H9 (cell line): ENCODE measurements at regions not wholly inside any gene's neighbourhood (a gene's known extent, or its start where the extent isn't known, plus 50 kb on each side); places are given as distances from the start of the nearest gene placed in this dataset.

Experiments used
- DNase-seq: peaks from one replicate; pipeline ENCODE4 v3.0.0-alpha.2; 2017
- H2AFZ ChIP-seq: one replicate; pipeline ENCODE4 v1.6.1; 2013; ENCODE audit warnings: mild to moderate bottlenecking, low read length, control low read depth, moderate library complexity
- H2AK5ac ChIP-seq: 2 replicates; pipeline ENCODE4 v1.6.1; 2013; ENCODE audit warnings: low read length, control low read depth, mixed read lengths; ENCODE audit not compliant: insufficient read length
- H2BK120ac ChIP-seq: one replicate; pipeline ENCODE4 v1.6.1; 2013; ENCODE audit warnings: low read depth, mild to moderate bottlenecking, low read length, control low read depth, inconsistent platforms; ENCODE audit not compliant: poor library complexity, severe bottlenecking
- H2BK12ac ChIP-seq: 2 replicates; pipeline ENCODE4 v1.6.1; 2013; ENCODE audit warnings: low read length, control low read depth, mixed read lengths, low read depth; ENCODE audit not compliant: insufficient read length
- H2BK15ac ChIP-seq: 2 replicates; pipeline ENCODE4 v1.6.1; 2013; ENCODE audit warnings: low read depth, low read length, control low read depth
- H2BK20ac ChIP-seq: one replicate; pipeline ENCODE4 v1.6.1; 2013; ENCODE audit warnings: low read depth, mild to moderate bottlenecking, low read length, control low read depth, inconsistent platforms; ENCODE audit not compliant: poor library complexity, severe bottlenecking
- H2BK5ac ChIP-seq: 2 replicates; pipeline ENCODE4 v1.6.1; 2013; ENCODE audit warnings: low read length, control low read depth, mixed read lengths; ENCODE audit not compliant: insufficient read length
- H3K14ac ChIP-seq: 2 replicates; pipeline ENCODE4 v1.6.1; 2013; ENCODE audit warnings: low read length, control low read depth; ENCODE audit not compliant: insufficient read depth
- H3K18ac ChIP-seq: 2 replicates; pipeline ENCODE4 v1.6.1; 2013; ENCODE audit warnings: low read depth, mild to moderate bottlenecking, mixed read lengths, low read length, control low read depth; ENCODE audit not compliant: insufficient read length
- H3K23ac ChIP-seq: 2 replicates; pipeline ENCODE4 v1.6.1; 2013; ENCODE audit warnings: low read length, control low read depth, mixed read lengths, low read depth; ENCODE audit not compliant: insufficient read length
- H3K23me2 ChIP-seq: 2 replicates; pipeline ENCODE4 v1.6.1; 2013; ENCODE audit warnings: low read depth, mild to moderate bottlenecking, mixed read lengths, low read length, control low read depth; ENCODE audit not compliant: insufficient read length, poor library complexity, severe bottlenecking
- H3K27ac ChIP-seq: 2 replicates; pipeline ENCODE4 v1.5.1; 2013; ENCODE audit warnings: low read length, control low read depth, mixed read lengths, low read depth; ENCODE audit not compliant: insufficient read length
- H3K27me3 ChIP-seq: 2 replicates; pipeline ENCODE4 v1.6.1; 2013; ENCODE audit warnings: low read length, control low read depth, inconsistent platforms; ENCODE audit not compliant: insufficient read depth
- H3K4ac ChIP-seq: 2 replicates; pipeline ENCODE4 v1.6.1; 2013; ENCODE audit warnings: low read depth, mild to moderate bottlenecking, control low read depth, inconsistent platforms, low read length, moderate library complexity
- H3K4me1 ChIP-seq: 2 replicates; pipeline ENCODE4 v1.6.1; 2013; ENCODE audit warnings: low read length, control low read depth, inconsistent platforms; ENCODE audit not compliant: insufficient read depth
- H3K4me2 ChIP-seq: 2 replicates; pipeline ENCODE4 v1.6.1; 2013; ENCODE audit warnings: low read length, control low read depth, mixed read lengths; ENCODE audit not compliant: insufficient read length, insufficient read depth
- H3K56ac ChIP-seq: 2 replicates; pipeline ENCODE4 v1.6.1; 2013; ENCODE audit warnings: low read depth, mild to moderate bottlenecking, mixed read lengths, low read length, control low read depth; ENCODE audit not compliant: insufficient read length
- H3K79me1 ChIP-seq: 2 replicates; pipeline ENCODE4 v1.6.1; 2013; ENCODE audit warnings: low read depth, mild to moderate bottlenecking, moderate library complexity, low read length, control low read depth, inconsistent platforms; ENCODE audit not compliant: insufficient read depth, poor library complexity, severe bottlenecking
- H3K79me2 ChIP-seq: 2 replicates; pipeline ENCODE4 v1.6.1; 2013; ENCODE audit warnings: low read length, control low read depth, inconsistent platforms; ENCODE audit not compliant: insufficient read depth
- H3K9ac ChIP-seq: 2 replicates; pipeline ENCODE4 v1.6.1; 2013; ENCODE audit warnings: low read length, control low read depth, mixed read lengths; ENCODE audit not compliant: insufficient read length; ENCODE audit errors: extremely low read depth
- H3K9me3 ChIP-seq: one replicate; pipeline ENCODE4 v1.6.1; 2013; ENCODE audit warnings: low read depth, low read length, inconsistent platforms; ENCODE audit not compliant: control insufficient read depth
- H3T11ph ChIP-seq: one replicate; pipeline ENCODE4 v1.6.1; 2013; ENCODE audit warnings: mild to moderate bottlenecking, low read length, control low read depth, inconsistent platforms
- H4K20me1 ChIP-seq: one replicate; pipeline ENCODE4 v1.6.1; 2013; ENCODE audit not compliant: control insufficient read depth, insufficient read length, insufficient read depth
- H4K5ac ChIP-seq: 2 replicates; pipeline ENCODE4 v1.6.1; 2013; ENCODE audit warnings: low read depth, mild to moderate bottlenecking, mixed read lengths, low read length, control low read depth; ENCODE audit not compliant: insufficient read length
- H4K8ac ChIP-seq: replicated peaks from 2 replicates; pipeline ENCODE4 v1.6.1; 2013; ENCODE audit warnings: low read length, control low read depth, mixed read lengths, low read depth; ENCODE audit not compliant: insufficient read length
- H4K91ac ChIP-seq: 2 replicates; pipeline ENCODE4 v1.6.1; 2013; ENCODE audit warnings: low read depth, mild to moderate bottlenecking, moderate library complexity, mixed read lengths, low read length, control low read depth; ENCODE audit not compliant: insufficient read length
- H3K27ac Mint-ChIP-seq, 3 experiments: 2 replicates in 2 of 3; 3 replicates in 1 of 3; pipeline ENCODE4 v1.8.0; 2020 to 2021; ENCODE audit warnings: mixed read lengths in 3 of 3, mild to moderate bottlenecking in 1 of 3, moderate library complexity in 1 of 3
- H3K27me3 Mint-ChIP-seq: 2 replicates; pipeline ENCODE4 v1.8.0; 2021; ENCODE audit warnings: low read depth, mild to moderate bottlenecking, moderate library complexity, mixed read lengths
- H3K36me3 Mint-ChIP-seq, 3 experiments: 2 replicates in 2 of 3; 3 replicates in 1 of 3; pipeline ENCODE4 v1.8.0; 2020 to 2021; ENCODE audit warnings: low read depth in 3 of 3, mixed read lengths in 3 of 3; ENCODE audit not compliant: insufficient read depth in 1 of 3
- H3K4me1 Mint-ChIP-seq, 2 experiments: 2 replicates each; pipeline ENCODE4 v1.8.0; 2020; ENCODE audit warnings: mixed read lengths in 2 of 2
- H3K4me3 Mint-ChIP-seq, 2 experiments: 2 replicates in 1 of 2; 3 replicates in 1 of 2; pipeline ENCODE4 v1.8.0; 2020 to 2021; ENCODE audit warnings: mild to moderate bottlenecking in 2 of 2, mixed read lengths in 2 of 2, moderate library complexity in 1 of 2
- H3K9me3 Mint-ChIP-seq, 2 experiments: 2 replicates in 1 of 2; 3 replicates in 1 of 2; pipeline ENCODE4 v1.8.0; 2020; ENCODE audit warnings: mild to moderate bottlenecking in 2 of 2, mixed read lengths in 2 of 2, moderate library complexity in 1 of 2
- WGBS: extraction: QIAGEN DNeasy Blood & Tissue Kit; methylation state at CpG from one replicate; pipeline ENCODE4 v1.1.7; 2013; ENCODE audit warnings: missing lambda C conversion rate, low lambda C conversion rate, mixed read lengths; ENCODE audit not compliant: insufficient read length; ENCODE audit errors: extremely low coverage; 5-methylcytosine and 5-hydroxymethylcytosine counted together
- TF ChIP-seq, protein P1 (sequence below): fragments of 200-600 bp; sonication (generic); conservative IDR thresholded peaks from 3 replicates; pipeline ENCODE4 v1.8.0; 2021; ENCODE audit warnings: antibody characterized with exemption, mild to moderate bottlenecking

DNA sequence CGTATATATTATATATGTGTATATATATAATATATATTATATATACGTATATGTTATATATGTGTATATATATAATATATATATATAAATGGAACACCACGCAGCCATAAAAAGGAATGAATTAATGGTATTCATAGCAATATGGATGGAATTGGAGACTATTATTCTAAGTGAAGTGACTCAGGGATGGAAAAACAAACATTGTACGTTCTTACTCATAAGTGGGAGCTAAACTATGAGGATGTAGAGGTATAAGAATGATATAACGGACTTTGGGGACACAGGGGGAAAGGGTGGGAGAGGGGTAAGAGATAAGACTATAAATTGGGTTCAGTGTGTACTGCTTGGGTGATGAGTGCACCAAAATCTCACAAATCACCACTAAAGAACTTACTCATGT is 1388.9 kb downstream of the C4orf33 start:
- Mint-ChIP-seq H3K9me3 (no peaks in the 10 kb centered on the region), H3K27me3 (no peaks in the 10 kb centered on the region), H3K4me1 (no peaks in the 10 kb centered on the region), H3K27ac (no peak overlapping the region), H3K36me3 (peaks cover 0 to 2% (median 0%) of the 10 kb centered on the region in 3 experiments; a peak in 2 of 7 replicates), H3K4me3 (no peak overlapping the region)
- Histone ChIP-seq H2AFZ (no peak overlapping the region), H2BK20ac (no peak overlapping the region), H3K79me2 (no peaks in the 10 kb centered on the region), H2BK15ac (no peak overlapping the region), H4K5ac (no peak overlapping the region), H3K4me1 (no peaks in the 10 kb centered on the region), H3K56ac (no peak overlapping the region), H3K23ac (no peak overlapping the region), H3K9me3 (no peaks in the 10 kb centered on the region), H4K91ac (no peak overlapping the region), H3K4ac (no peak overlapping the region), H3K79me1 (no peaks in the 10 kb centered on the region), H4K8ac (no peak overlapping the region), H3K27ac (no peak overlapping the region), H3T11ph (no peak overlapping the region), H4K20me1 (no peaks in the 10 kb centered on the region), H3K9ac (no peak overlapping the region), H3K4me2 (no peak overlapping the region), H2BK12ac (no peak overlapping the region), H2AK5ac (no peak overlapping the region), H3K18ac (no peak overlapping the region), H3K23me2 (no peaks in the 10 kb centered on the region), H2BK5ac (no peak overlapping the region), H3K27me3 (no peaks in the 10 kb centered on the region), H3K14ac (no peak overlapping the region), H2BK120ac (no peak overlapping the region)
- DNase-seq: no peak
- no CpG with 5 or more reads among the region's 5 CpGs for WGBS
- TF ChIP-seq, protein P1, sequence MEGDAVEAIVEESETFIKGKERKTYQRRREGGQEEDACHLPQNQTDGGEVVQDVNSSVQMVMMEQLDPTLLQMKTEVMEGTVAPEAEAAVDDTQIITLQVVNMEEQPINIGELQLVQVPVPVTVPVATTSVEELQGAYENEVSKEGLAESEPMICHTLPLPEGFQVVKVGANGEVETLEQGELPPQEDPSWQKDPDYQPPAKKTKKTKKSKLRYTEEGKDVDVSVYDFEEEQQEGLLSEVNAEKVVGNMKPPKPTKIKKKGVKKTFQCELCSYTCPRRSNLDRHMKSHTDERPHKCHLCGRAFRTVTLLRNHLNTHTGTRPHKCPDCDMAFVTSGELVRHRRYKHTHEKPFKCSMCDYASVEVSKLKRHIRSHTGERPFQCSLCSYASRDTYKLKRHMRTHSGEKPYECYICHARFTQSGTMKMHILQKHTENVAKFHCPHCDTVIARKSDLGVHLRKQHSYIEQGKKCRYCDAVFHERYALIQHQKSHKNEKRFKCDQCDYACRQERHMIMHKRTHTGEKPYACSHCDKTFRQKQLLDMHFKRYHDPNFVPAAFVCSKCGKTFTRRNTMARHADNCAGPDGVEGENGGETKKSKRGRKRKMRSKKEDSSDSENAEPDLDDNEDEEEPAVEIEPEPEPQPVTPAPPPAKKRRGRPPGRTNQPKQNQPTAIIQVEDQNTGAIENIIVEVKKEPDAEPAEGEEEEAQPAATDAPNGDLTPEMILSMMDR: no peak
